Calu3 (cell line): ENCODE measurements at regions not wholly inside any gene's neighbourhood (a gene's known extent, or its start where the extent isn't known, plus 50 kb on each side); places are given as distances from the start of the nearest gene placed in this dataset.

Source experiments
- BruUV-seq: library from RNA; stranded (reverse); fragments of 400-500 nt; replicated peaks from 2 replicates; lab custom pipeline; 2021; lab: Mats Ljungman, UMichigan
- CTCF ChIA-PET: fragments of 300-600 bp; sonication (Branson Sonifier 250); formaldehyde crosslinking; loops from one replicate; lab custom pipeline; 2022; ENCODE audit warnings: antibody characterized with exemption; lab: Charles Lee
- DNase-seq: peaks from one replicate; pipeline ENCODE4 v3.0.0; 2022
- H3K27ac Mint-ChIP-seq: one replicate; pipeline ENCODE4 v1.8.0; 2022; ENCODE audit warnings: mixed read lengths; ENCODE audit not compliant: unreplicated experiment
- H3K27me3 Mint-ChIP-seq: one replicate; pipeline ENCODE4 v1.8.0; 2022; ENCODE audit warnings: mixed read lengths; ENCODE audit not compliant: unreplicated experiment
- H3K36me3 Mint-ChIP-seq: one replicate; pipeline ENCODE4 v1.8.0; 2022; ENCODE audit warnings: mild to moderate bottlenecking, moderate library complexity, mixed read lengths; ENCODE audit not compliant: insufficient read depth, unreplicated experiment
- H3K4me1 Mint-ChIP-seq: one replicate; pipeline ENCODE4 v1.8.0; 2022; ENCODE audit warnings: mild to moderate bottlenecking, low read depth, mixed read lengths; ENCODE audit not compliant: unreplicated experiment
- H3K4me3 Mint-ChIP-seq: one replicate; pipeline ENCODE4 v1.8.0; 2022; ENCODE audit warnings: mild to moderate bottlenecking, low read depth, moderate library complexity, mixed read lengths; ENCODE audit not compliant: unreplicated experiment
- H3K9me3 Mint-ChIP-seq: one replicate; pipeline ENCODE4 v1.8.0; 2022; ENCODE audit warnings: low read depth, mixed read lengths; ENCODE audit not compliant: unreplicated experiment
- CTCF ChIP-seq: fragments of 200-600 bp; IDR thresholded peaks from one replicate; pipeline ENCODE4 v1.8.0; 2022; ENCODE audit warnings: antibody characterized with exemption; ENCODE audit not compliant: unreplicated experiment
- intact Hi-C: fragments of 100-400 bp; cut with micrococcal nuclease; formaldehyde crosslinking; loops from one replicate; pipeline ENCODE4 v1.10.0; 2022; ENCODE audit not compliant: unreplicated experiment

GRCh38 chr4:15182600-15183220 is 180.4 kb downstream of the CPEB2 start:
- H3K27me3 Mint-ChIP-seq: no peaks in the 10 kb centered on the region
- no TSS peak for BruUV-seq
- no peak overlapping the region for H3K4me3 Mint-ChIP-seq
- no peaks in the 10 kb centered on the region for H3K36me3 Mint-ChIP-seq
- intact Hi-C loops: no loop called here
- no peak overlapping the region for H3K27ac Mint-ChIP-seq
- TF ChIP-seq CTCF: no peak
- no peaks in the 10 kb centered on the region for H3K4me1 Mint-ChIP-seq
- CTCF ChIA-PET: no interaction called here
- DNase-seq: no peak
- no peaks in the 10 kb centered on the region for H3K9me3 Mint-ChIP-seq

DNA sequence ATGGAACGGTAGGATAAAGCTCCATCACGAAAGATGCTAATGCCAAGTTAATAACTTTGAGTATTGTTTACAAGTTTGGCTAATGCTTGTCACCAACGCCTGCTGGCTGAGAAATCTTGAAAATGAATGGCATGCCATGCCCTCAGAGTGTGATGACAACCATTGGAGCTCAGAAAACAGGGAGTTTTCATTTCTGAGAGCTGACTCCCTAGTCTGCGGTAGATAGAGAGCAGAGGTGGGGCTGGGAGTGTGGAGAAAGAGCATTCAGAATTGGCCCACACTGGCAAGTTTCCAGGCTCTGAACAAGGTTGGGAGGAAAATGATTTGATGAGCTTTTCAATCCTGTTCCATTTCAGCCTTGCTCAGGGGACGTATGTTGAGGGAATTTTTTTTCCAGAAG is 183.9 kb downstream of the CPEB2 start:
- Mint-ChIP-seq H3K36me3 (no peaks in the 10 kb centered on the region), H3K4me1 (no peaks in the 10 kb centered on the region), H3K27ac (no peak overlapping the region), H3K9me3 (no peaks in the 10 kb centered on the region), H3K27me3 (no peaks in the 10 kb centered on the region), H3K4me3 (no peak overlapping the region)
- intact Hi-C loops: no loop called here
- CTCF ChIA-PET: no interaction called here
- BruUV-seq: no TSS peak
- DNase-seq: no peak
- no peak for TF ChIP-seq CTCF

- Mint-ChIP-seq H3K27ac (no peak overlapping the region), H3K27me3 (no peaks in the 10 kb centered on the region), H3K36me3 (no peaks in the 10 kb centered on the region), H3K9me3 (no peaks in the 10 kb centered on the region), H3K4me3 (no peak overlapping the region), H3K4me1 (no peaks in the 10 kb centered on the region)
- intact Hi-C loops: no loop called here
- DNase-seq: no peak
- CTCF ChIA-PET: no interaction called here
- TF ChIP-seq CTCF: no peak
- no TSS peak for BruUV-seq
Observed at GRCh38 chr4:15186806-15187205, 184.5 kb downstream of the CPEB2 start.

- no peak overlapping the region for H3K4me3 Mint-ChIP-seq
- BruUV-seq: no TSS peak
Observed at GRCh38 chr4:15188605-15189539, 186.6 kb downstream of the CPEB2 start.

More at GRCh38 chr4:15188605-15189539, 186.6 kb downstream of the CPEB2 start:
- Mint-ChIP-seq H3K27ac (no peak overlapping the region), H3K4me1 (no peaks in the 10 kb centered on the region), H3K9me3 (no peaks in the 10 kb centered on the region), H3K36me3 (no peaks in the 10 kb centered on the region), H3K27me3 (no peaks in the 10 kb centered on the region)
- intact Hi-C loops: no loop called here
- TF ChIP-seq CTCF: no peak
- DNase-seq: no peak
- CTCF ChIA-PET: no interaction called here
